ENCODE measurements at regions not wholly inside any gene's neighbourhood (a gene's known extent, or its start where the extent isn't known, plus 50 kb on each side); places are given as distances from the start of the nearest gene placed in this dataset.

DNA sequence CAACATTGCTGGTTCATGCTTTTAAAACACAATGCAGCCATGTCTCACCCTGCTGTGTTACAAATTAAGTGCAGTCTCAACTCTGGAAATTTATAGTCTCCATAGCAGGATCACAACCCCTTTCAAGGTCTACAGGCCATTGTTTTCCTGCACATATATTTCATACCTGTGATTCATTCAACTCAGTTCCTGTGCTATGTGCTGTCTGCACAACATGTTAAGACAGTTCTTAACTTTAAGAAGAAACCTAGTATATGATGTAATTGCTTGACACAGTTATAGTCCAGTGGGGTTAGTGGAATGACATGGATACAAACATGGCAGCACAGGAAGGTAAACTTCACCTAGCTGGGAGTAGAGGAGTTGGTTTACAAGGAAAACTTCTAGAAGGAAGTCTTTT is 106.4 kb downstream of the IFI44 start:
- no peaks in the 10 kb centered on the region for H3K4me1 Mint-ChIP-seq
- no peak for ATAC-seq
- H3K4me3 Mint-ChIP-seq = no peak overlapping the region
- H3K27me3 Mint-ChIP-seq = no peaks in the 10 kb centered on the region
- no peak for DNase-seq
- peaks cover 2% of the 10 kb centered on the region for H3K9me3 Mint-ChIP-seq (ENCODE audit: low read depth)
- CTCF ChIA-PET = no interaction called here
- no peak overlapping the region for H3K27ac Mint-ChIP-seq
- H3K36me3 Mint-ChIP-seq = no peaks in the 10 kb centered on the region

DNA sequence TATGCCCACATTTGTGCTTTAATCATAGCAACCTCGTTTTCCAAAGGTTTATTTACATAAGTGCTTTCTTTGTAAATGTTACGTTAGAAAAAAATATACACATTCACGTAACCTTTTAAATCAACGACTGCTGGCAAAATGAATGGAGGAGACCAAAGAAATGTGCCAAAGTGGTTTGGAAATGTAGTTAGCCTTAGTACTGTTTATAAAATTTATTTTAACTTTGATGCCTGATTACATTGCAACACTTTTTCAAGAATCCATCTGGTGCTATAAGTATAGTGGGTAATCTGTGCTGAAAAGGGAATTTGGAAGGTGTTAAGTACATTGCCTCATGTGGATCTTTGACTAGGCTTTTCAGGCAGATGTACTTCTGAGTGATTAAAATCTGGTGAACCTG is 108.9 kb downstream of the IFI44 start:
- peaks cover 2% of the 10 kb centered on the region for H3K9me3 Mint-ChIP-seq (ENCODE audit: low read depth)
- no peaks in the 10 kb centered on the region for H3K4me1 Mint-ChIP-seq
- H3K27ac Mint-ChIP-seq = no peak overlapping the region
- CTCF ChIA-PET = no interaction called here
- DNase-seq = no peak
- no peak overlapping the region for H3K4me3 Mint-ChIP-seq
- no peaks in the 10 kb centered on the region for H3K27me3 Mint-ChIP-seq
- H3K36me3 Mint-ChIP-seq = no peaks in the 10 kb centered on the region
- ATAC-seq = no peak

DNA sequence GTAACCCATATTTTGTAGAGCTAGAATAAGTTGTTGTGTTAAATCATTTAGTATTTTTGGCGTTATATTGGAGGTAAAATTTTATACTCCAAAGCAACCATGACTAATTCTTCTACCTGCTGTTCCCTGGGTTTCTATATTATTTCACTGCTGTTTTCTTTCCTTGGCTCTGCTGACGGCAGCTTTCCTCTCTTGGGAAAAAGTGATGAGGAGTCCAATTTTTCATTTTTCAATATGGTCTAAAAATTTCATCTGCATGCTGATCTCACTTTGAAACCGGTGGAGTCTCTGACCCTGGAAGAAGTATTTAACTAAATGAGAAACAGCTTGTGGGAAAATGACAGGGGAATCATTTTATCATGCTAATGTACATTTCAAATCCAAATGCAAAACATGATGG is 110.2 kb downstream of the IFI44 start:
- H3K36me3 Mint-ChIP-seq = no peaks in the 10 kb centered on the region
- DNase-seq = no peak
- H3K4me1 Mint-ChIP-seq = no peaks in the 10 kb centered on the region
- no peak for ATAC-seq
- CTCF ChIA-PET = interaction anchor here (0.6 kb wide), 1 partner anchor 1002 kb away, joined by 3 read pairs; no protein-coding TSS in a partner anchor
- H3K27ac Mint-ChIP-seq = no peak overlapping the region
- H3K4me3 Mint-ChIP-seq = no peak overlapping the region
- H3K9me3 Mint-ChIP-seq (ENCODE audit: low read depth) = no peaks in the 10 kb centered on the region
- no peaks in the 10 kb centered on the region for H3K27me3 Mint-ChIP-seq

DNA sequence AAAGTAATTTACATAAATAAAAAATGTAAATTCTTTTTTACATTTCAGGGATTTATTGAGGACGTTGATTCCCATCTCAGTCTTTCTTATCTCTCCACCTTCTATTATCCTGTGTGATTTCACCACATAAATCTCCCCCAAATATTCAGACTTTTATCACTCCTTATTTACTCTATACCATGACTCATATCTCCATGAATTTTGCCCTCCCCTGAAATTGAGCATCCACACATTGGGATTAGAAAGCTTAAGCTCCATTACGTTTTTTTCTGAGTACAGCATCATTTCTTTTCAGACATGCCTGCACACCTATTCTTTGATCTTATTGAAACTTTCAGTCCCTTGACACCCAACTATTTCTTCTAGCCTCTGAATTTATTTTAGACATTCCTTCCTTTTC is 111.2 kb downstream of the IFI44 start:
- DNase-seq = no peak
- H3K4me1 Mint-ChIP-seq = no peaks in the 10 kb centered on the region
- CTCF ChIA-PET = no interaction called here
- H3K27me3 Mint-ChIP-seq = no peaks in the 10 kb centered on the region
- no peak for ATAC-seq
- no peak overlapping the region for H3K4me3 Mint-ChIP-seq
- no peaks in the 10 kb centered on the region for H3K9me3 Mint-ChIP-seq (ENCODE audit: low read depth)
- H3K36me3 Mint-ChIP-seq = no peaks in the 10 kb centered on the region
- no peak overlapping the region for H3K27ac Mint-ChIP-seq

DNA sequence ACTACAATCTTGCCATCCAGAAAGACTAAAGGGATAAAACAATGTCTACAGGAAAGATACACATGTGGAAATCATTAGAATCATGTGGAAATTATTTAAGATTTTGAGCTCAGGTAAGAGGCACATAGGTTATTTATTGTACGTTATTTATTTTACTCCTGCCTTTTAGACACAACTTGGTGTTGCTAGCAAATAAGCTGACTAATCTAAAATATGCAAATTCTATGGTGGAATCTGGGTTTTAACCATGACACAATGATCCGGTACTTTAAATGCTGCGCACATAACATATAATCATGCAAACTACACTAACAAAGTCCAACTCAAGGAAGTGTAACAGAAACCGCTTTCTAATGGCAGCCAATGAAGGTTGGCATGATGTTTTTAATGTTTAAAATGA is 112.5 kb downstream of the IFI44 start:
- Mint-ChIP-seq H3K9me3 (ENCODE audit: low read depth) (no peaks in the 10 kb centered on the region), H3K27me3 (no peaks in the 10 kb centered on the region), H3K27ac (no peak overlapping the region), H3K4me1 (no peaks in the 10 kb centered on the region), H3K4me3 (no peak overlapping the region), H3K36me3 (no peaks in the 10 kb centered on the region)
- ATAC-seq (no peak), DNase-seq (no peak)
- CTCF ChIA-PET = no interaction called here

DNA sequence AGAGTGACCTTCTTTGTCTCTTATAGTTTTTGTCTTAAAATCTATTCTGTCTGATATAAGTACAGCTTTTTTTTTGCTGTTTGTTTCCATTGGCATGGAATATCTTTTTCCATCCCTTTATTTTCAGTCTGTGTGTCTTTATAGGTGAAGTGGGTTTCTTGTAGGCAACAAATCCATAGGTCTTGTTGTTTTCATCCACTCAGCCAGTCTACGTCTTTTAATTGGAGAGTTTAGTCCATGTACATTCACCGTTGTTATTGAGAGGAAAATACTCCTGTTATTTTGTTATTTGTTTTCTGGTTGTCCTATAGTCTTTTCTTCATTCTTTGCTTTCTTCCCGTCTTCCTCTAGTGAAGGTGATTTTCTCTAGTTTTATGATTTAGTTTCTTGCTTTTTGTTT is 115.9 kb downstream of the IFI44 start:
- ATAC-seq (no peak), DNase-seq (no peak)
- no peak overlapping the region for H3K27ac Mint-ChIP-seq
- CTCF ChIA-PET = no interaction called here
- H3K4me3 Mint-ChIP-seq = no peak overlapping the region
- H3K9me3 Mint-ChIP-seq (ENCODE audit: low read depth) = no peaks in the 10 kb centered on the region
- no peaks in the 10 kb centered on the region for H3K36me3 Mint-ChIP-seq
- H3K4me1 Mint-ChIP-seq = no peaks in the 10 kb centered on the region
- H3K27me3 Mint-ChIP-seq = no peaks in the 10 kb centered on the region

DNA sequence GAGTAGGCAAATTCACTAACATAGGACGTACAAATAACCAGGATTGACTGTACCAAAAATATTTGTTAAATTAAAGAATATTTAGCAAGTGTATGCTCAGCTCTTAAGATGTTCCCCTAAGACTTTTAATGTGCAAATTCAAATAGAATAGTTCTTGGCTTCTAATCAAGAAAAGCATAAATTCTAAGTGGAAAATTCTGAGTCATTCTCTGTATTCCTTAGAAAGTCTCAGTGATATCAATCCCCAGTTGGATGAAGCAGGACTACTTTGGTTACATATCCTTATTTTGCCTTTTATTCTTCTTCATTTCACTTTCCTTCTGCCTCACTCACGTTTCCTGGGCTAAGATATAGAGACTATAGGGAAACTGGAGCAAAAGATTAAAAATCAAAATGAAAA is 130.2 kb downstream of the IFI44 start:
- Mint-ChIP-seq H3K4me3 (no peak overlapping the region), H3K4me1 (no peaks in the 10 kb centered on the region), H3K27ac (no peak overlapping the region), H3K36me3 (no peaks in the 10 kb centered on the region), H3K27me3 (no peaks in the 10 kb centered on the region), H3K9me3 (ENCODE audit: low read depth) (no peaks in the 10 kb centered on the region)
- DNase-seq (no peak), ATAC-seq (no peak)
- CTCF ChIA-PET = no interaction called here

DNA sequence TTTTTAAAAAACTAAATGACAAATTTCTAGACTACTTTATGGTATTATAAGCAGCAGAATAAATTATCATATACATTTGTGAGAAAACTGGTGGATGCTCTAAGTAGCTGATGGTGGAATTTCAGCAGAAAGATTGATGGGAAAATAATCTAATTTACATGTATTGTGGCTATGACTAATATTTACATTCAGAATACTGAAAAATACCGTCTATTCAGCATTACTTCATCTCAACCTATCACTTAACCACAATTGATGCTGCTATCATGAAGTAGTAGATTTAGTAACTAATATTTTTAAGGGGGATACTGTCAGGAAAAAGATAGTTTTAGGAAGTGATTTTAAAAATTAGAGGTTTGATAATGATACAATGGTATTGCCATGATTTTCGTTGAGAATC is 137.9 kb downstream of the IFI44 start:
- CTCF ChIA-PET = no interaction called here
- H3K4me1 Mint-ChIP-seq = no peaks in the 10 kb centered on the region
- H3K9me3 Mint-ChIP-seq (ENCODE audit: low read depth) = no peaks in the 10 kb centered on the region
- H3K4me3 Mint-ChIP-seq = no peak overlapping the region
- no peak overlapping the region for H3K27ac Mint-ChIP-seq
- ATAC-seq (no peak), DNase-seq (no peak)
- no peaks in the 10 kb centered on the region for H3K36me3 Mint-ChIP-seq
- no peaks in the 10 kb centered on the region for H3K27me3 Mint-ChIP-seq

DNA sequence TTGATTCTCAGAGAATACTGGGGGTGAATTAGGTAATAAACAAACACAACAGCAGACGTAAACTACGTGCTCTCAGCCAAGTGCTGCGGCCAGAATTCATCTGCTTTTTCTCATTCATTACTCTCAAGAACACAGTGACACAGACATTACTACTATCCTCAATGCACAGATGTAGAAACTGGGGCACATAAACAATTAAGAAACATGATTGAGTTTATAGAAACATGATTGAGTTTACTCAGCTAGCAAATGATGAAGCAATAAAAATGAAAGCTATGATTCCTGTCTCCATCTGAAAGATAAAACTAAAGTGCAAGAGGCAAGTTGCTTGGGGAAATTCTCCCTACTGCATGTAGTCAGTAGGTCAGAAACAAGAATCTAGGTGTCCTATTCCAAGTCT is 140.5 kb downstream of the IFI44 start:
- CTCF ChIA-PET = no interaction called here
- Mint-ChIP-seq H3K36me3 (no peaks in the 10 kb centered on the region), H3K27me3 (no peaks in the 10 kb centered on the region), H3K9me3 (ENCODE audit: low read depth) (no peaks in the 10 kb centered on the region), H3K4me1 (no peaks in the 10 kb centered on the region), H3K27ac (no peak overlapping the region), H3K4me3 (no peak overlapping the region)
- ATAC-seq (no peak), DNase-seq (no peak)

DNA sequence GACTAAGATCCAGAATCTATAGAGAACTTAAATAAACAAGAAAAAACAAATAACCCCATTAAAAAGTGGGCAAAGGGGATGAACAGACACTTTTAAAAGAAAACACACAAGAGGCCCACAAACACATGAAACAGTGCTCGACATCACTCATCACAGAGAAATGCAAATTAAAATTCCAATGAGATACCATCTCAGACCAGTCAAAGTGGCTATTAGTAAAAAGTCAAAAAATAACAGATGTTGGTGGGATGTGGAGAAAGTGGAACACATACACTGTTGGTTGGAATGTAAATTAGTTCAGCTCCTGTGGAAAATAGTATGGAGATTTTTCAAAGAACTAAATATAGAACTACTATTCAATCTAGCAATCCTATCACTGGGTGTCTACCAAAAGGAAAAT is 143.1 kb downstream of the IFI44 start:
- ATAC-seq (no peak), DNase-seq (no peak)
- CTCF ChIA-PET = no interaction called here
- H3K4me3 Mint-ChIP-seq = no peak overlapping the region
- no peaks in the 10 kb centered on the region for H3K27me3 Mint-ChIP-seq
- H3K27ac Mint-ChIP-seq = no peak overlapping the region
- no peaks in the 10 kb centered on the region for H3K36me3 Mint-ChIP-seq
- H3K9me3 Mint-ChIP-seq (ENCODE audit: low read depth) = no peaks in the 10 kb centered on the region
- H3K4me1 Mint-ChIP-seq = no peaks in the 10 kb centered on the region

DNA sequence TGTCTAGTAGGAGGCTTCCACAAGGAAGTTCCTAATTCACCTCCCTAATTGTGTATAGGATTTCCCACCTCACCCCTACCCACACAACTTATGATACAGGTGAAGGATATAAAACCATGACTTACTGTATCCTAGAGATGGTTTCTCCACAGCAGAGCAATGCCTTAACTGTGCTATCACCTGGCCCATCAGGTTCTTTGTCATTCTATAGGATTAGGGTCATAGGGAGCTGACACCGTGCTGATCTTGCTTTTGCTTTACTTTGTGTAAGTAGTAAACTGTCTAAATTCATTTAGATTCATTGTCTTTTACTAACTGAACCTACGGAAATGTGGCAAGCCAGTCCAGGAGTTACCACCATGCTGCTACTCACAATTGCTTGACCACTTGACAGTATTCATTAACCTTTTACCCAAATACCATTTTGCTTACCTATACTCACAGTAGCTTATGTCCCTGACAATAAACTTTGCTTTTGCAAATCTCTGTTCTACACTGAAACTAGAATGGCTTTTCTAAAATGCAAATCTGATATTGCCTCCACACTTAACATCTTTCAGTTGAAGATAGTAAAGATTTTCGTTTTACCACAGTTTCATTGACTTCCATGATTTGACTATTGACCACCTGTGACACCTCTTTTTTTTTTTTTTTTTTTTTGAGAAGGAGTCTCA is 147.6 kb downstream of the IFI44 start:
- no peaks in the 10 kb centered on the region for H3K9me3 Mint-ChIP-seq (ENCODE audit: low read depth)
- H3K27ac Mint-ChIP-seq = no peak overlapping the region
- ATAC-seq (no peak), DNase-seq (no peak)
- H3K4me3 Mint-ChIP-seq = no peak overlapping the region
- no peaks in the 10 kb centered on the region for H3K36me3 Mint-ChIP-seq
- H3K4me1 Mint-ChIP-seq = no peaks in the 10 kb centered on the region
- CTCF ChIA-PET = no interaction called here
- H3K27me3 Mint-ChIP-seq = no peaks in the 10 kb centered on the region

DNA sequence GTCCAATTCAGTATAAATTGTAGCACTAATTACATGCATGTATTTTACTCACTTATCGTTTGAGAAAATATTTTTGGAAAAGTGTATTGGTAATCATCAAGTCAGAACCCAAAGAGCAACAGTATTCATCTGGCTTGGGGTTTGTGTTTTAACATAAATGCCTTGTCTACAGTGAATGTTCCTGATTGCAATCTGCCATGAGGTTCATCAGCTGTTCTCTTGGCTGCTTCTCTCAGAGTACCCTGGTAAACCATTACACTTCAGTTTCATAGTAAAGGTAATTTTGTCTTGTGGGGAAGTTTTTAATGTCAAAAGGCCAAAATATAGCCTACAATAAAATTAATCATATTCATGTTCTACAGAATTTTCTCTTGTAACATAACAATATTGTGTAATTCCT is 150.3 kb downstream of the IFI44 start:
- H3K36me3 Mint-ChIP-seq = no peaks in the 10 kb centered on the region
- H3K27me3 Mint-ChIP-seq = peaks cover 6% of the 10 kb centered on the region
- H3K27ac Mint-ChIP-seq = no peak overlapping the region
- no peak overlapping the region for H3K4me3 Mint-ChIP-seq
- CTCF ChIA-PET = no interaction called here
- no peaks in the 10 kb centered on the region for H3K9me3 Mint-ChIP-seq (ENCODE audit: low read depth)
- no peak for ATAC-seq
- DNase-seq = no peak
- H3K4me1 Mint-ChIP-seq = no peaks in the 10 kb centered on the region

DNA sequence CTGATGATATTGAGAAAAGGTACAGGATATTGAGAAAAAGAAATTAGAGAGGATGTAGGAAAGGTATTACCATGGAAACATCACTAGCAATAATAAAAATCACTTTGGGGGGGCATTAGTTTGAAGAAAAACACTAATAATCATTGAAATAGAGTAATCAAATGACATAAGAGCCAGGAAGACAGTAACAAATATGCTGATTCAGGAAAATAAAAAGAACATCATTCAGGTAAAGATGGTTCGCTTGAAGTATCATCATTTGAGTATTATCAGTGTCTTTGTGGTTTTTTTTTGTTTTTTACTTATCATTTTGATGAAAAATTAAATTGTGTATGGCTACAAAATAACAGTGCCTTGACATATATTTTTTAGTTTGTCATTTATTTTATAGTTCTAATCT is 164.5 kb downstream of the IFI44 start:
- DNase-seq = no peak
- Mint-ChIP-seq H3K36me3 (no peaks in the 10 kb centered on the region), H3K9me3 (ENCODE audit: low read depth) (no peaks in the 10 kb centered on the region), H3K4me3 (no peak overlapping the region), H3K27ac (no peak overlapping the region), H3K4me1 (no peaks in the 10 kb centered on the region), H3K27me3 (no peaks in the 10 kb centered on the region)
- CTCF ChIA-PET = no interaction called here
- no peak for ATAC-seq

DNA sequence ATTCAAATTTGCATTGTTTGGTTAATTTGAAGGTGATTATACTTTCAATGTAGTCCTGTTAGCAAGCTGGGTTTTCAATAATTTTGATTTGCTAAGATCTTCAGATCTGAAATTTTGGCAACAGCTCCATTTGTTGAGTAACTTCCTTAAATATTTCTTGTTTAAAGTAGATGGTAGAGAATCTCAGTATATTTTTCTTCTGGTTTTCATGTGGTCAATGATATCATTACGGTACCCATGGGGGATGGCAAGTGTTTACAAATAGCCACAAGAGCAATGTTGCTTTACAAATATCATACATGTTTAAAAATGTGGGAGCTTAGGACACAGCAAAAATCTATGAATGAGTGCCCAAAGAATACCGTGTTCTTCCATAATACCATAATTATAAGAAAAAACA is 175.9 kb downstream of the IFI44 start:
- no peaks in the 10 kb centered on the region for H3K36me3 Mint-ChIP-seq
- no peaks in the 10 kb centered on the region for H3K4me1 Mint-ChIP-seq
- CTCF ChIA-PET = no interaction called here
- ATAC-seq = no peak
- H3K9me3 Mint-ChIP-seq (ENCODE audit: low read depth) = no peaks in the 10 kb centered on the region
- H3K27me3 Mint-ChIP-seq = no peaks in the 10 kb centered on the region
- no peak overlapping the region for H3K27ac Mint-ChIP-seq
- H3K4me3 Mint-ChIP-seq = no peak overlapping the region
- DNase-seq = no peak

DNA sequence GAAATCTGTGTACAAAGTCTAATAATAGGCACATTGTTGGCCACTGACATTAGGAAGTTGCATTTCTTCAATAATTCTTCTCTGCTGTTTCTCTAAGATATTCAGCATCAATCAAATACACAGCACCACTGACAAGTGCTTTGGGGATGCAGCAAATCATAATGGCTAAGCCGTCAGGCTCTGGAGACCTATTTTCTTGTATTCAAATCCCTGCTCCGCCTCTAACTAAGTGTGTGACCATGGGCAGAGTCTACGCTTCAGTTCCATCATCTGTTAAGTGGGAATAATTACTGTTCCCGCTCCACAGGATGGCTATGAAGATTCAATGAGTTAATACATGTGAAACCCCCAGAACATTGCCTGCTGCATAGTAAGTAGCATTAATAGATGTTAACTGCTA is 176.9 kb downstream of the ADGRL4 start:
- CTCF ChIA-PET = no interaction called here
- ATAC-seq = no peak

More for the DNA sequence above, 176.9 kb downstream of the ADGRL4 start:
- Mint-ChIP-seq H3K27me3 (no peaks in the 10 kb centered on the region), H3K4me3 (no peak overlapping the region), H3K4me1 (peaks cover 4% of the 10 kb centered on the region), H3K36me3 (no peaks in the 10 kb centered on the region), H3K27ac (no peak overlapping the region), H3K9me3 (ENCODE audit: low read depth) (no peaks in the 10 kb centered on the region)
- no peak for DNase-seq
